SW480 (cell line): ENCODE measurements at regions not wholly inside any gene's neighbourhood (a gene's known extent, or its start where the extent isn't known, plus 50 kb on each side); places are given as distances from the start of the nearest gene placed in this dataset.
"Not testable (repeated sequence)": the region's sequence is repeated elsewhere in the genome, so short reads cannot be mapped to it uniquely, and the experiment has no call there.

ENCODE experiments used
- DNase-seq: peaks from one replicate; pipeline ENCODE4 v3.0.0-alpha.2; 2016; ENCODE audit warnings: low spot score

- DNase-seq, result no peak
Observed at GRCh38 chr5:85395526-85395925, 1010.8 kb upstream of the EDIL3 start.

GRCh38 chr5:85397451-85397850, 1012.8 kb upstream of the EDIL3 start:
- DNase-seq, result no peak

- DNase-seq, result no peak
Observed at GRCh38 chr5:85428426-85428934, 1043.8 kb upstream of the EDIL3 start.

- DNase-seq, result not testable (repeated sequence)
Observed at GRCh38 chr5:85431726-85432125, 1047.0 kb upstream of the EDIL3 start.

GRCh38 chr5:85441156-85441555, 1056.5 kb upstream of the EDIL3 start:
- no peak for DNase-seq

GRCh38 chr5:85441853-85442252, 1057.2 kb upstream of the EDIL3 start:
- DNase-seq, result no peak

- no peak for DNase-seq
Observed at GRCh38 chr5:85452322-85453025, 1067.8 kb upstream of the EDIL3 start.

- DNase-seq, result peak; percentile 36
Observed at GRCh38 chr5:85453026-85453349, 1068.3 kb upstream of the EDIL3 start.

- no peak for DNase-seq
Observed at GRCh38 chr5:85458319-85458718, 1073.6 kb upstream of the EDIL3 start.

- DNase-seq, result no peak
Observed at GRCh38 chr5:85462957-85463356, 1078.3 kb upstream of the EDIL3 start.

- DNase-seq, result no peak
Observed at GRCh38 chr5:85466423-85466822, 1081.7 kb upstream of the EDIL3 start.

GRCh38 chr5:85472749-85473148, 1088.1 kb upstream of the EDIL3 start:
- no peak for DNase-seq

- not testable (repeated sequence) for DNase-seq
Observed at GRCh38 chr5:85475151-85475550, 1090.5 kb upstream of the EDIL3 start.

GRCh38 chr5:85476617-85477016, 1091.9 kb upstream of the EDIL3 start:
- DNase-seq, result no peak

GRCh38 chr5:85479849-85480248, 1095.2 kb upstream of the EDIL3 start:
- no peak for DNase-seq

- DNase-seq, result no peak
Observed at GRCh38 chr5:85484982-85485574, 1100.4 kb upstream of the EDIL3 start.

- DNase-seq, result no peak
Observed at GRCh38 chr5:85488295-85488694, 1103.6 kb upstream of the EDIL3 start.

- DNase-seq, result no peak
Observed at GRCh38 chr5:85500869-85501268, 1116.2 kb upstream of the EDIL3 start.

- DNase-seq, result no peak
Observed at GRCh38 chr5:85512896-85513295, 1104.8 kb upstream of the COX7C start.

- DNase-seq, result no peak
Observed at GRCh38 chr5:85515588-85515987, 1102.2 kb upstream of the COX7C start.

- DNase-seq, result no peak
Observed at GRCh38 chr5:85517386-85517785, 1100.4 kb upstream of the COX7C start.

GRCh38 chr5:85533341-85534047, 1084.2 kb upstream of the COX7C start:
- no peak for DNase-seq

GRCh38 chr5:85538362-85538761, 1079.4 kb upstream of the COX7C start:
- DNase-seq, result no peak
